GM19455 (cell line): ENCODE measurements at regions not wholly inside any gene's neighbourhood (a gene's known extent, or its start where the extent isn't known, plus 50 kb on each side); places are given as distances from the start of the nearest gene placed in this dataset.

Experiments used
- ATAC-seq: cut with Tn5 transposase; IDR thresholded peaks from one replicate; pipeline ENCODE4 v1.9.1; 2021; ENCODE audit not compliant: unreplicated experiment

DNA sequence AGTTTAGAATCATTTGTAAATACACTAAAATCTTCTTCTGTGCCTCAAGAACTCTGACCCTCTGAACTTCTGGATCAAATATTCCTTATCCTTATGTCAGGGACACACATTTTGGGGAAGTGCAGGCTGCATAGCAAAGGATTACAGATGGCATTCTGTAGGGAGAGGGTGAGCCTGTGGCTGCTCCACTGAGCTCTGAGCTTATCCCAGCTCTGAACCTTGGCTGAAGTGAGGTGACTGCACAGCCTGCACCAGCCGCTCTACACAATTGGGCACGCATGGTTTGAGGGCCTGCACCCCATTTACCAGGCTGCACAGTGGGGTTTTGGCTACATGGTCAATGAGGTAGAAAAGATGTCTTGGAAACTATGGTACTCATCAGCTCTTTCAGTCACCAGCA is 251.6 kb downstream of the GALR1 start:
- no peak for ATAC-seq

DNA sequence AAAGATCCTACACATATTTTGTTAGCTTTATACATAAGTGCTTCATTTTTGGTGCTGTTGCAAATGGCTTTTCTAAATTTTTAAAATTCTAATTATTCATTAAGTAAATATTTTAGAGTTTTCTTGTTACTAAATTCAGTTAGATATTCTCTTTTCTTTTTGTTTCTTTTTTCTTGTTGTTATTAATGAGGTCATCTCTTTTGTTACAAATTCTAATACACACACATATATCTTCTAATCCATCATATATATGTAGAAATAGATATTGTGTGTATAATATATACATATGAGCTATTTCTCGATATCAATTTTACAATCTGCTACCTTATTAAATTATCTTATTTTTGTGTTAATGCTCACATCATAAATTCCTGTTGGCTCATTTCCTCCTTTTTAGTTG is 255.9 kb downstream of the GALR1 start:
- ATAC-seq: no peak

DNA sequence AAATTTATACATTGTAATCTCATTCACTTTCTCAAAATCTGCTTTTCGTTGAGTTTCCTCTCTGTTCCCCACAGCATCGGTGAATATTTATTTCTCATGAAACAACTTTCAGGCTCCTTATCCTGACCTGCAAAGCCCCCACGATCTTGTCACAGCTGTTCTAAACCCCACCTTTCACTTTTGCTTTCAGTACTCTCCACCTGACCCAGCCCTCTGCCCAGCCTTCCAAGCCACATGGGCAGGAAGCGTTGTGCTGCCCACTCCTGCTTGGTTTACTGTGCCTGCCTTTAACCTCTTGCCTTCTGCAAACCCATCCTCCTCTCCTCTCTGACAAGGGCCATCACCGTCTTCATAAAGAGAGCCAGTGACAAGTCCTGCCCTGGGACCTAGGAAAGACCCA is 262.5 kb downstream of the GALR1 start:
- no peak for ATAC-seq

DNA sequence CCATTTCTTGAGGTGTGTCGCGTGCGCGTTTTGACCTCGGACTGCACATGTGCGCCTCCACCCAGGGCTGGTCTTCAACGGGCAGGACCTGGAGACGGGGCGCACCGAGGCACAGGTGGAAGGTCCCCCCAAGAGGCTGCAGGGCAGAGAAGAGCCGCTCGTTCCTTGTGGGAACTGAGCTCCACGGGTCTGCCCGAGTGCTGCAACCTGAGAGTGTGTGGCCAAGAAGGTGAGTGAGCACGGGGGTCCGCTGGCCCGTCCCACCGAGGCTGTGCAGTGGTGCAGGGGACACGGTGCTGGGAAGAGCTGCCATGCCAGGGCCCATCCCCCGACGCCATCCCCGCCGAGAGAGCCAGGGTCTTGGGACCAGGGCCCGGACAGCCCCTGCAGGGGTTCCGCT is 268.3 kb downstream of the GALR1 start:
- no peak for ATAC-seq

DNA sequence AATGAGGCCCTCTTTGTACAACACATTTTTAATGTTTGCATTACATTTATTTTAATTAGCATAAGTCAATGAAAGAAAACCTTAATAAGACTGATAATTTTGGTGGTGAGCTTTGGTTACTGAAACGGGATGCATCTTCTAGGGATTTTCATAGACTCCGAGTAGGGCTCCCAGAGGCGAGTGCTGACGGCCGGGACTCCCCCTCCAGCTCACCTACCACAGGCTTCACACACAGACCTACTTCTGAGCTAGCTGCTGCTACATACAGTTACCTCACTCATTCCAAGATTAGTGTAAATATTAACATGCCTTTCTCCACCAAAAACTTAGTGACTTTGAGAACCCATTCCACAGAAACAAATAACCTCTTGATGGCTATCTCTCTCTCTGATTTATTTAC is 271.1 kb downstream of the GALR1 start:
- ATAC-seq: no peak

DNA sequence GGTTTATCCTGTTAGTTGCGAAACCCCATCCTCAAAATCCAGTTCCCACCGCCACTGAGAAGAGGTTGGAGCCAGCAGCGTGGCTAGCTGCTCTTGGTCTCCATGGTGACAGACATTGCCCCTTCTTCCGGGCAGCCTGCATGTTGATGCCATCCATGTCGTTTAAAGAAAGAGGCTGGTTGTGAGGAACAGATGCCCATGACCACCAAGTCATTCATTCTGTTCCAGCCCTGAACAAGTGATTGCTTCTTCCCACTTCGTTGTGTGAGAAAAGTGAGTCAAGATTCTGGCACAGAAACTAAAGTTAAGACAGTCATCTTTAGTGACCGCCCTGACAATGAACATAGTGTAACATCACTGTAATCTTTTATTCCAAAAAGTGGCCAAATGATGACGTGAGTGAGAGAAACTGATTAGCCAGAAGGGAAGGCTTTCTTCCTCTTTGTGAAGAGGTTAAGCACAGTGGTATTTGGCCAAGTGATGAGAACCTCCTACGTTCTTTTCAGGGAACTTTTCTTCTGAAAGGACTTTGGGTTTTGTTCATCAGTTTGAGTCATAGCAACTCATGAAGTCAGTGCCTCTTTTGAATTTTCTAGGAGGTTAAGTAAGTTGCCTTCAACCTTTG is 272.5 kb downstream of the GALR1 start:
- no peak for ATAC-seq

DNA sequence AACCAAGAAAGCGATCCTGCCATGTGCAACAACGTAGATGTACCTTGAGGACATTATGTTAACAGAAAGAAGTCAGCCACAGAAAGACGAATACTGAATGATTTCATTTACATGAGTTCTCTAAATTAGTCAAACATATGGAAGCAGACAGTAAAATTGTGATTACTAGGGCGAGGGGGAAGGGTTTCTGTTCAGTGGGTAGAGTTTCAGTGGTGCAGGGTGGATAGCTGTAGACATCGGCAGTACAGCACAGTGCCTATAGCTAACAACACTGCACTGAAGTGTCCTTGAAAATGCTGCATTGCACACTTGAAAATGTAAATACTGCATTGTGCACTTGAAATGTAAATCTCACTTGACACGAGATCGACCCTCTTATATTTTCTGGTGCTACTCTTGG is 275.3 kb downstream of the GALR1 start:
- no peak for ATAC-seq

DNA sequence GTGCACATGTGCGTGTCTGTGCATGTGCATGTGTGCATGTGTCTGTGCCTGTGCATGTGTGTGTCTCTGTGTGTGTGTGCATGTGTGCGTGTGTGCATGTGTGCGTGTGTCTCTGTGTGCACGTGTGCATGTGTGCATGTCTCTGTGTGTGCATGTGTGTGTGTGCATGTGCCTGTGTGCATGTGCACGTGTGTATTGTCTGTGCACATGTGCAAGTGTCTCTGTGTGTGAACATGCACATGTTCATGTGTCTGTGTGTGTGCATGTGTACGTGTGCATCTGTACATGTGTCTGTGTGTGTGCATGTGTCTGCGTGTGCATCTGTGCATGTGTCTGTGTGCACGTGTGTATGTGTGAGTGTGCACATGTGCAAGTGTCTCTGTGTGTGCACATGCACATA is 277.3 kb downstream of the GALR1 start:
- ATAC-seq: no peak

DNA sequence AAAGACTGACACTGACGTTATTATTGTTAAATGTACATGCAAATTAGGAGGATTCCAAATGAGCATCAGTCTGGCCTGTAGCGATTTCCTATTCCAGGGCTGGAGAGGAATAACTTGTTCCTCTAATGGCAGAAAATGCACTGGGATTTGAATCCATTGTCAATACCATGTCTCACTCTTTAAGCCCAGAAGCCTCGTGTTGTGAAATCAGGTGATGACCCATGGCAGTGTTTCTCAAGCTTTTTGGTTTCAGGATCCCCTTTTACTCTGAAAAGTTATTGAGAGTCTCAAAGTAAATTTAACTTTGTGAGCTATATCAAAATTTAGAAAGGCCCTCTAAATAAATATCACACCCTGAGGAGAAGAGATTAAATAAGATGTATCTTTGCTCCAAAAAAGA is 279.2 kb downstream of the GALR1 start:
- no peak for ATAC-seq

DNA sequence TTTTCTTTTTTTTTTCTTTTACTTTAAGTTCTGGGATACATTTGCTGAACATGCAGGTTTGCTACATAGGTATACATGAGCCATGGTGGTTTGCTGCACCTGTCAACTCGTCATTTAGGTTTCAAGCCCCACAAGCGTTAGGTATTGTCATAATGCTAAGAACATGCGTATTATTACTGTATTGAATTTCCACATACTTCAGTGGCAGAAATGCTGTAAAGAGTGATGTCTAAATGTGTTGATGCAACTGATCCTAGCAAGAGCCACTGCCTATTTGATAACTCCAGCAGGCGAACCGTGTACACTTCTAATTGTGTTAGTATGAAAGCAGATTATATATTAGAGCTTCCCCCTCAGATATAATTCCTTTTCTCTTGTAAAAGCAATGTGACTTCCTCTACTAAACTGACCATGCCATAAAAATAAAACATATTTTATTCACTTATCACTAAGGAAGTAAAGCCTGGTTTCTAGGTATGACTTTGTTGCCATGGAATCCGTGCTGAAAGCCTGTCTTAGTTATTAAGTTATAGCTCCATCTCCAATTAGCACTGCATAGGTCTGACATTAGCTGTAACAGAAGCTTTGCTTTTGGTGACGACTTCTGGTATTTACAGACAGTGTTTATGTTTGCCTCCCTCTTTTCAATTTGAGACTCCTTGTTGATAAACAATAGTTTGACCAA is 280.0 kb downstream of the GALR1 start:
- ATAC-seq: no peak

DNA sequence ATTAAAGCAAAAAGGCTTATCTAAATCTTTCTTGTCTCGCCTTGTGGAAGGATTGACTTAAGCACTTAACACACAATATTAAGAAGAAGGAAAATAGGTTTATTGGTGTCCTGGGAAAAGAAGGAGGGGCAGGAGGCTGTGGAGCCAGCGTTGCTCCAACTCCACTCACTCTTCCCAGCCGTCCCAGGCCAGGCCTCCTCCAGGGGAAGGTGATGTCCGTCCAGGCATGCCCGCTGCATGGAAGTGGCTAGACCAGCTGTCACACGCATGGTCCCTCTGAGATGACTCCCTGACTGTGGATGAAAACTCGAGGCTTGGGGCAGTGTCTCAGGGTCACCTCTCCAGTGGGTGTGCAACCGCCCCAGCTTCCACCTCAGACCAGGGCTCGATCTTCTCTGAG is 281.1 kb downstream of the GALR1 start:
- ATAC-seq: no peak

DNA sequence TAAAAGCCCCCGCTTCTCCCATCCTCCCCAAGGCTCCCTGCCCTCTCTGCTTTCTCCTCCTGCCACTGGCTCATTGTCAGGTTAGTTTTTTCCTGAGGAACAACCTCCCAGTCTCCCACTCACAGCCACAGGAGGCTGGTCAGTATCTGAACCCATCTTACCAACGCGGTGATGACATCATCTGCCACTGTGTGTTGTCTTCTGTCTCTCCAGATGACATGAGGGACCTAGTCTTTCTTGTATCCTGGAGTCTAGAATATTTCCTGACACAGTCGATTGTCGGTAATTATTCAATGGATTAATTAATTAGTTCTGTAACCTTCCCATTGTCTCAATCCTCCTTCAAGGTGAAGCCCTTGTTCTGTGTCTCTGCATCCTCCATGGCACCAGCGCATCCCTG is 290.2 kb downstream of the GALR1 start:
- no peak for ATAC-seq

DNA sequence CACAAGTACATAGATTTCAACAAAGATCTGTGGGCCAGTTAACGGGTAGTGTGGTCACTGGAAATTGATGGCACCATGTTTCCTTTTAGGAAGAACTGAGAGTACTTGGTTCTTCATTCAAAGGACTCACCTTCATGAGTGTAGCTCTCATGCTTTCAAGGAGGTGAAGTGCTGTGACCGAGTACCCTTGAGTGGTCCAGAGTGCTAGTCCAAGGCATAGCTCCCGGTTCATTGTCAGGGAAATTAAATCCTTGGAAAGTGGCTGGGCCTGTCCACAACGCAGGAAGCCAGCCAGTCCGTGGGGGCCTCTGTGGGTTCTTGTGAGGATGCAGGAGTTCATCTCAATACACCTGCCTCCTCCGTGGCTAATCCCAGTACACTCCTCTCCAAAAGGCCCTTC is 295.1 kb downstream of the GALR1 start:
- no peak for ATAC-seq

DNA sequence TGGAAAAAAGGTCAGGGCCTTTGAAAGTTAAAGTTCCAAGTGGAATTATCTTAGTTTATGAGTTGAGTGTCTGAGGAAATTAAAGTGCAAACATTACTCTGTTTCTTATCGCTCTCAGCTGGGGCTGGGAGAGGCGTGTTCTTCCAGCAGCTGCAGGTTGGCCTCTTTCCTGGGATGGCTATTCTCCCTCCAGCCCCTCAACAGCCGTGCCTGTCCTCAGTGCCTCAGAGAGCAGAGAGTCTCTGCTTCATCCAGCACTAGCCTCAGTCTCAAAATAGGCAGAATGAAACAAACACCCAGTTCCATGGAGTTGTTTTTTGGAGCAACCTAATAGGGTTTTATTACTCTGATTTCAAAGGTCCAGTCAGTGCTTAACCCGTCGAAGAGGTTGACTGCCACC is 298.1 kb downstream of the GALR1 start:
- no peak for ATAC-seq

DNA sequence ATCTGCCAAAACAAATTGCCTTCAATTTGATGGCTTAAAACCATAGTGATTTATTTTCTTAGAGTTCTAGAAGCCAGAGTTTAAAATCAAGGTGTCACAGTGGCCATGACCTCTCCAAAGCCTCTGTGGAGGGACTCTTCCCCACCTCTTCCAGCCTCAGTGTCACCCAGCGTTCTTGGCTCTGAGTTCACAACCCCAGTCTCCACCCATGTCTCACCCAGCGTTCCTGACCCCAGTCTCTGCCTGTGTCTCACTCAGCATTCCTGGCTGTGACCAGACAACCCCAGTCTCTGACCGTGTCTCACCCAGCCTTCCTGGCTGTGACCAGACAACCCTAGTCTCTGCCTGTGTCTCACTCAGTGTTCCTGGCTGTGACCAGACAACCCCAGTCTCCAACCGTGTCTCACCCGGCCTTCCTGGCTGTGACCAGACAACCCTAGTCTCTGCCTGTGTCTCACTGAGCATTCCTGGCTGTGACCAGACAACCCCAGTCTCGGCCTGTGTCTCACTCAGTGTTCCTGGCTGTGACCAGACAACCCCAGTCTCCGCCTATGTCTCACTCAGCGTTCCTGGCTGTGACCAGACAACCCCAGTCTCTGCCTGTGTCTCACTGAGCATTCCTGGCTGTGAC is 299.3 kb downstream of the GALR1 start:
- no peak for ATAC-seq

DNA sequence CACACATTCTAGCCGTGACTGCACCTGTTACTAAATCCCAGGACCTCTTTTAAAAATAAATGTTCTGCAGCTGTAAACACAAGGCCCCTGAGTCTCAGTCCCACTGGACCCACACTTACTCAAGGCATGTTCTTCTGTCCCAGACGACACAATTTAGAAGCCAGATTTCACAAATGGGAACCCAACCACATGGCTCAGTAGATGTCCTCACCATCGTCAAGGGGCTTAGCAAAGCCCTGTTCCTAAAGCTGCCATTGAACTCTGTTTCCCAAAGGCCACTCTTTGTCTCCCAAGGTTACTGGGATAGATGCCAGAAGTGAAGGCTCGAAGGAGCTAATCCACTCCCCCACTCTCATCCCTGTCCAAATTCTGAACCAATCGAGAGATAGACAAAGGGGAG is 301.0 kb downstream of the GALR1 start:
- ATAC-seq: no peak

DNA sequence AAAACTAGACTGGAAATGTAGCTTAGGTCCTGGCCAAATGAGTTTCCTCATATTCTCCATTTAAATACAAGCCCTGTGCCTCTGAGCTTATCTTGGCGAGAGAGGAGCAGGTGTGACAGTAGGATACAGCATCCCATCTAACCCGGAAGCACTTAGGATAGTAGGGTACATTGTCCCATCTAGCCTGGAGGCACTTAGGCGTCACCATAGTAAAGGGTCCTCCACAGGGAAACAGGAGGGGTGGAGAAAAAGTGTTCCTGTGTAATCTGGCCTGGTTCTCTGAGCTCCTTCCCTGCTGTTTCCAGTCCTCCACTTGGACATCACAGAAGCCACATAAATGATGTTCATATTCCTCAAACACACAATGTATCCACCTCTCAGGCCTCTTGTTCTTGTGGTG is 301.4 kb downstream of the GALR1 start:
- no peak for ATAC-seq

DNA sequence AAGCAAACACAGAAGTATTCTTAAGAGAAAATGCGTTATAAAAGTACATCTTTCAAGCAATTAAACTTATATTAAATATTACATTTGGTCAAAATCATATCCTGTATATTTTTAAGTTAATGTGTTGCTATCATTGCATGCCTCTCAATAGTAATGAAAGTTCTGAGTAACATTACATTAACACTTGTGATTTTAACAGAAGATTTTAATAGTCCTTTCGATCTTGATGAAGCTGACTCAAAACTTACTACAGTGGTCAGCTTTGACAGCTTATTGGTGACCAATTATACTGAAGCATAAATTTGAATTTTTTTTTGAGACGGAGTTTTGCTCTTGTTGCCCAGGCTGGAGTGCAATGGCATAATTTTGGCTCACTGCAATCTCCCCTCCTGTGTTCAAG is 303.3 kb downstream of the GALR1 start:
- ATAC-seq: no peak

DNA sequence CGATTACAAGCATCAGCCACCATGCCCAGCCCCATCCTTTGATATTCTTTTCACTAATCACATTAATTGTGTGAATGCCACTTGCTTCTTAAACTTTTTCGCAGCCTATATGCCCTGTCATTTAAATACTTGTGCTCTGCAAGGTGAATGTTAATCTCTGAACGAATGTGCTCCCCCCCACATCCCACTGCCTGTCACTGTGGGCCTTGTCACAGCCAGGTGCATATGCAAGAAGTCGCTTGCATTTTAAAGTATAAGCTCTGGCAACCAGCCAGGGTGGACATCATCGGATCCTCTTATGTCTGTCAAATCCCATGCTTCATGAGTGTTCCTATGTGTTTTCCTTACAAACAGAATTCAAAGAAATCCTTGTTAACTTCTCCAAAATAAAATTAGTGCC is 304.4 kb downstream of the GALR1 start:
- ATAC-seq: no peak

DNA sequence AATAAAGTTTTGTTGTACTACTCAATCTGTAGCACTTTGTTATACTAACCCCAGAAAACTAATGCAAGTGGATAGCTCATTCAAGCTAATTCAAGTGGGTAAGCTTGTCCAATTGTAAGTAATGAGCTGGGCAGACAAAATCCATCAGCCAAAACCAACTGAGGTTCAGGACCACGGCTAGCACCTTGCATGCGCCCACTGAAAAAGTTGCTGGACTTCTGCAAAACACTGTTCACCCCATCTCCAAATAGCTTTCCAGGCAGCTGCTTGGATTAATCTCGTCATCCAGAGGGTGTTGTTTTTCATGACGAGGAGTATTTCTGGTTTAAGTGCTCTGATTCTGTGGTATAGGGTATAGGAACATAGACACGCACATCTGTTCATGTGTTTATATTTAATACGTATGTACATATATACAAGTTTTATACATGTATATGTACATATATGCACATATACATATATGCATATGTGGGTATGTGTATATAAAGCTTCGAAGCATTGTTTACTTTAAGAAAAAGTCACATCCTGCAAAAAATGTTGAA is 307.5 kb downstream of the GALR1 start:
- ATAC-seq: no peak

DNA sequence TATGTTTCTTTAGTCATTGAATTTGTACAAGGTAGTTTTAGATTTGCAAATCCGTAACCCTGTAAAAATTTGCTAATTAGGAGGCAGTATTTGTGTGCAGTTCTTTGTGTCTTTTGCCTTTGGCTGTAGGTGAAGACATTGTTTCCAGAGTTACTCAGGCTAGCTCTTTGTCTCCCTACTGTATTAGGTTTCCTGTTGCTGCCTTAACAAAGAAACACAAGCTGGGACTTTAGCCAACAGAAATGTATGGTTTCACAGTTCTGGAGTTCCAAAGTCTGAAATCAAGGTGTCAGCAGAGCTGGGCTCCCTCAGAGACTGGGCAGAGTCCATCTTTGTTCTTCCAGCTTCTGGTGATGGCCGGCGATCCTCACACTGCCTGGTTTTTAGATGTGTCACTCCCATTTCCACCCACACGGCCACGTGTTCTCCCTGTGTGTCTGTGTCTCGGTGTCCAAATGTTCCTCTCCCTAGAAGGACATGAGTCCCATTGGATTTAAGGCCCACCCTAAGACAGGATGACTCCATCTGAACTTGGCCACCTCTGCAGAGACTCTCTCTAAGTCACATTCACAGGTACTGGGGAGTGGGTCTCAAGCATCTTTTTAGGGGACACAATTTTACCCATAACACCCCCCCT is 309.7 kb downstream of the GALR1 start:
- ATAC-seq: no peak
